ENCODE measurements at regions not wholly inside any gene's neighbourhood (a gene's known extent, or its start where the extent isn't known, plus 50 kb on each side); places are given as distances from the start of the nearest gene placed in this dataset.
A peak's percentile ranks its signal among the peaks of the same experiment; 100 is the strongest.
"Not testable (repeated sequence)": the region's sequence is repeated elsewhere in the genome, so short reads cannot be mapped to it uniquely, and the experiment has no call there.

DNA sequence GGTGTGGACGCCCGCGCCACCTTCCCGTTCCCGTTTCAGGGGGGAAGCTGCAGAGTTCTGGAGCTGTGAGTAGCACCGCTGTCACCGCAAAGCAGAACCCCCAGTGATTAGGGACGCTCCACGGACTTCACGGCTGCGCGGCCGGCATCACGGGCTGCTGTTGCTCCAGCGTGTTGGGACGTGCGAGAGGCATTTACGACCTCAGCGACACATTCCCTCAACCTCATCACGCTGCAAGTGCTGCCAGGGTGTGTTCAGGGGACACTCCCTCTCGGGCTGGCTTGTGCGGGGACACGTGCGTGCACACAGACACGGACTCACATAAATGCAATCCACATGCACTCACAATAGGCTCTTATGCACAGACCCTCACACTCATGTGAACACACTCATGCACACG lies 187.9 kb downstream of the NPIPB11 start:
- DNase-seq (ENCODE audit: low read depth): not testable (repeated sequence)

DNA sequence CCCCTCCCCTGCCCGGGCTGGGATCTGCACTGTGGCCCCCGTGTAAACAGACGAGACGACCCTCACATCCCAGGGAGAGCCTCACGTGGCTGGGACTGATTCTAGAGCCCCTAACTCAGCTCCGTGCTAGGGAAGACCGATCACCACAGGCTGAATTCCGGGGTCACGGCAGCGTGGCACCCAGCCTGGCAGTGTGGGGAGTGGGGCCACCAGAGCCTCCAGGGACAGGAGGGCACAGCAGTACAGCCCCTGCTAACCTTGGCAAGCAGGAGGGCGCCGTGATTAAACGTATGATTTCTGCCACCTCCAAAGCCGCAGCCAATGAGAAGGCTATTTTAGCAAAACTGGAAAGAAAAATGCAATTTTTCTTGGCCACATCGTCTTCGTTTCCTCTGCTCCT lies 188.3 kb downstream of the NPIPB11 start:
- DNase-seq (ENCODE audit: low read depth): not testable (repeated sequence)

- not testable (repeated sequence) for DNase-seq (ENCODE audit: low read depth)
Measured at GRCh38 chr16:29217752-29218126, 188.8 kb downstream of the NPIPB11 start.

- not testable (repeated sequence) for DNase-seq (ENCODE audit: low read depth)
Measured at GRCh38 chr16:29217104-29217751, 189.3 kb downstream of the NPIPB11 start.

GRCh38 chr16:29213770-29214169 lies 192.7 kb downstream of the NPIPB11 start:
- not testable (repeated sequence) for DNase-seq (ENCODE audit: low read depth)

DNA sequence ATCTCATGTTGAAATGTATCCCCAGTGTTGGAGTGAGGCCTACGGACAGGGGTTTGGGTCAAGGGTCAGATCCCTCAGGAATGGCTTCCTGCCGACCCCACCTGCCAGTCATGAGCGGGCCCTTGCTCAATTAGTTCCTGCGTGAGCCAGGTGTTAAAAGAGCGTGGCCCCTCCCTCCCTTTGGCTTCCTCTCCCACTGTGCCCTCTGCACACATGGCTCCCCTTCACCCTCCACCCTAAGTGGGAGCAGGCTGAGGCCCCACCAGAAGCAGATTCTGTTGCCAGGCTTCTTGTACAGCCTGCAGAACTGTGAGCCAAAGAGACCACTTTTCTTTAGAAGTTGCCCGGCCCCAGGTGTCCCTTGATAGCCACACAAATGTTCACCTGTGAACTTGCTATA lies 193.3 kb downstream of the NPIPB11 start:
- not testable (repeated sequence) for DNase-seq (ENCODE audit: low read depth)

DNA sequence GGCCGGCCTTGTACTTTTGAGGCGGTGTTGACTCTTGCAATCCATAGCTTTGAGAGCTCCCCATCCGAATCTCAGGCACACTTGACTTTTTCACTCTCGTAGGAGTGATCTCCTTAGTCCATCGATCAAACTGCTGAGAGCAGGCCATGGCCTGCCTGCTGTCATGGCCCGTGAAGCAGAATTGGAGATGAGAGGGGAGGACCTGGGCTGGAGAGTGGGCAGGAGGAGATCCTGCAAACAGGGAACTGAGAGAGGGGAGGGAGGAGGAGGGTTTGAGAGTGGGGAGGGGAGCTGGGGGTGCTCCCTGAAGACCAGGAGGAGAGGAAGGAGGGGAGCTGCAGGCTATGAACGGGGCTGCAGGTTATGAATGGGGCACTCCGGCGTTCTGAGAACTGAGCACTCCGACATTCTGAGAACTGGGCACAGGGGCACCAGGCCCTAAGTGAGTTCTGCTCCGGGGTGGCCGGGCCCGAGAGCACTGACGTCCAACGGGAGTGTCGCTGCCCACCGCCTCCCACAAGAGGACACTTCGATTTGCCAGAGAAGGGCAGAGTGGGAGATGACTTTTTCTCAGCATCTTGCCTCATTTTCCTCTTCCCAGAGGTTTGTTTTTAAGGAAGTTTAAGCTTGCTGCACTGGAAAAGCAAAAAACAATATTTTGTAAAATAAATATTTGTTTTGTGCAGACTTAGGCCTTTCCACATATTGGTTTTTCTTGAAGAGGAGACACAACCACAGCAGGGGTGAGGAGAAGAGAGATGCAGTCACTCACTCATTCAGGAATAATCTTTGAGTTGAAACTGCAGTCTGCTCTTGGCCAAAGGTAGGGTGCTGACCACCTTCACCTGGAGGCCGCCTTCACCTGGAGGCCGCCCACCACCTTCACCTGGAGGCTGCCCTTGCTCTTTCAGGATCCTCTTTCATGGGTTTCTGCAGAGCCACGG lies 194.2 kb downstream of the NPIPB11 start:
- DNase-seq (ENCODE audit: low read depth): not testable (repeated sequence)

- not testable (repeated sequence) for DNase-seq (ENCODE audit: low read depth)
Measured at GRCh38 chr16:29211456-29211855, 195.1 kb downstream of the NPIPB11 start.

DNA sequence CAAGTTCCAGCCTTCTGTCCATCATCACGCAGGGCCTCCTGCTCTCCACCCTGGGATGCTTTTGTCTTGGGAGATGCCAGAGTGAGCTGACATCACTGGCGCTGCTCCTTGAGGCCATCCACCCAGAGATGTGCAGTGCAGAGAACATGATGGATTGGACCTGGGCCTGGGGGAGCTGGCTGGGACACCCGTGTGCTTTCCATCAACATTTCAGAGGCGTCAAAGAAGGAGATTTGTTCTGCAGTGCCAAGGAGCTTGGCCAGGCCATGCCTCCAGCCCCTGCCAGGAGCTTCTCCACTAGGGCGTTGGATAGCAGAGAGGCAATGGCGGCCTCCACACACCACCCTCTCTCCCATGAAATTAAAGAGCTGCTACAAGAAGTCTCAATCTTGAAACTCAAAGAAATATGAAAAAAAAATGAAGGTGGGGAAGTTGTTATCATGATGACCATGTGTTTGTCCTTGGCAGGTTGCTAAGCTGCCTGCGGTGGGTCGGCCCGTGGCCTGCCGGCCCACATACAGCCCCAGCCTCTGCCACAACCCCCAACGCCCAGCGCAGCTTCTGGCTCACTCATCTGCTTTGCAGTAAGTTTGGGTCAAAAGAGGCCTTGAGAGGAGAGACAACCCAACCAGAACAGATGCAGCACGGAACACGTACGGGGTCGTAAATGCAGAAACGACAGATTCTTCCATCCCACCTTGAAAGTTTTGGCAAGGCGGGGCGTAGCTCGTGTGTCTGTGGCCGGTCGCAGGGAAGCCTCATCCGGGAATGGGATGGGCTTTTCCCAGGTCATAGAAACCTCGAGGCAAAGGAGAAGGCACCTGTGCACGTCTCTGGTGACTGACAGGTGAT lies 196.0 kb downstream of the NPIPB11 start:
- not testable (repeated sequence) for DNase-seq (ENCODE audit: low read depth)

DNA sequence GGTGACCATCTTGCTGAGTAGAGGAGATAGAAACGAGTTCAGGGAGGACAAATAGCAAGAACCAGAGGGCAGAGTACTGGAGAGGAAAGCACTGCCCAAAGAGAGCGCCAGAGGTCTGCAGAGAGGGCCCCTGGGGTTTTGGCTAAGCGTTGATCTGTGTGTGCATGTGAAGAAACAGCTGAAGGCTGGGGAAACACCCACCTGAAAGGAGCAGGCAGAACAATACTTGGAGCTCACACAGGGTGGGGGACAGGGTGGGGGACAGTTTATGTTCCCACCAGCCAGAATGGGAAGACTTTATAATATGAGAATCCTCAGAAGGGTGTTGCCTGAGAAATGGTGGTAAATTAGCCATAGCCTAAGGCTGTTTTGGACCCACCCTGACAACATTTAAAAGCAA lies 200.4 kb downstream of the NPIPB11 start:
- not testable (repeated sequence) for DNase-seq (ENCODE audit: low read depth)

DNA sequence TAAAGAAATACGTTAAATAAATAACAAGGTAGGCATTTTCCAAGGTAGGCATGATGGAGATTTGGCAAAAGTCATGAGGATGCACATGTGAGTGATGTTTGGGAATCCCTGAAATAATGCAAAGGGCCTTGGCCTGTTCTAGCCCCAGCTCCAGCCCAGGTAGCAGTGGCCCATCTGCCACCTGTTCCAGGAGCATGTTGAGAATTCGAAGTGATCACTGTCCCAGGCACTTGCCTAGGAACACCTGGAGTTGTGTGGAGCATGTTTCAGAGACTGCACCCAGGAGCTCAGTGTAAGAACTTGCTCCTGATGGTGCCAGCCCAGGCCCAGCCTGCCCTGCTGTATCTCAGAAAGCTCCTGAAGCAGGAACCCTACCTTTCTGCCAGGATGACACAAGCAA lies 201.4 kb downstream of the NPIPB11 start:
- DNase-seq (ENCODE audit: low read depth): not testable (repeated sequence)

- no peak for DNase-seq (ENCODE audit: low read depth)
Measured at GRCh38 chr16:29204806-29205135, 201.7 kb downstream of the NPIPB11 start.

DNA sequence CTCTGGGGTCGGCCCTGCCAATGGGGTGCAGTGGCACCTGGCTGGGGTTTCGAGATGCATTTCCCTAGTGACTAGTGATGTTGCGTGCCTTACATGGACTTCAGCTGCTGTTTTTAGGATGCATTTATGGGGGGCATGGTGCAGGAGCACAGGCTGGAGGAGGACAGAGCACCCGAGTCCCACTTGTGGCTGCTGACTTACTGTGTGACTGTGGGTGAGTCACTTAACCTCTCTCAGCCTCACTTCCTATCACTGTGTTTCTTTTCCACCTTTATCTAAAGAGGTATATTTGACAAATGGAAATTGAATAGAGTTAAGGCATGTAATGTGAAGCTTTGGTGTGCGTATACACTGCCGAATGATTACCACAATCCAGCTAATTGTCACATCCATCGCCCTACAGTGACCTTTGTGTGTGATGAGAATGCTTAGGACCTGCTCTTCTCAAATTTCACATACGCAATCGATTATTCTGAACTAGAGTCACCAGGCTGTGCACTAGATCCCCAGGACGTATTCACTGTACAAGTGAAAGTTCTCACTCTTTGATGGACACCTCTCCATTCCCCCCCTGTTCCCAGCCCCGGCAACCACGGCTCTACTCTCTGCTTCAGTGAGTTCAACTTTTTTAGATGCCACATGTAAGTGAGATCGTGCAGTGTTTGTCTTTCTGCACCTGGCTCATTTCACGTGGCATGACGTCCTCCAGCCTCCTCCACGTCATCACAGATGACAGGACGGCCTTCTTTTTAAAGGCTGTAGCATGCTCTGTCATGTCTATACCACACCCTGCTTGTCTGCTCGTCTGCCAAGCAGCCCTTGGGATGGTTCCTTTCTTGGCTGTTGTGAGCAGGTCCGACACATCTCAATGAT lies 202.3 kb downstream of the NPIPB11 start:
- not testable (repeated sequence) for DNase-seq (ENCODE audit: low read depth)

DNA sequence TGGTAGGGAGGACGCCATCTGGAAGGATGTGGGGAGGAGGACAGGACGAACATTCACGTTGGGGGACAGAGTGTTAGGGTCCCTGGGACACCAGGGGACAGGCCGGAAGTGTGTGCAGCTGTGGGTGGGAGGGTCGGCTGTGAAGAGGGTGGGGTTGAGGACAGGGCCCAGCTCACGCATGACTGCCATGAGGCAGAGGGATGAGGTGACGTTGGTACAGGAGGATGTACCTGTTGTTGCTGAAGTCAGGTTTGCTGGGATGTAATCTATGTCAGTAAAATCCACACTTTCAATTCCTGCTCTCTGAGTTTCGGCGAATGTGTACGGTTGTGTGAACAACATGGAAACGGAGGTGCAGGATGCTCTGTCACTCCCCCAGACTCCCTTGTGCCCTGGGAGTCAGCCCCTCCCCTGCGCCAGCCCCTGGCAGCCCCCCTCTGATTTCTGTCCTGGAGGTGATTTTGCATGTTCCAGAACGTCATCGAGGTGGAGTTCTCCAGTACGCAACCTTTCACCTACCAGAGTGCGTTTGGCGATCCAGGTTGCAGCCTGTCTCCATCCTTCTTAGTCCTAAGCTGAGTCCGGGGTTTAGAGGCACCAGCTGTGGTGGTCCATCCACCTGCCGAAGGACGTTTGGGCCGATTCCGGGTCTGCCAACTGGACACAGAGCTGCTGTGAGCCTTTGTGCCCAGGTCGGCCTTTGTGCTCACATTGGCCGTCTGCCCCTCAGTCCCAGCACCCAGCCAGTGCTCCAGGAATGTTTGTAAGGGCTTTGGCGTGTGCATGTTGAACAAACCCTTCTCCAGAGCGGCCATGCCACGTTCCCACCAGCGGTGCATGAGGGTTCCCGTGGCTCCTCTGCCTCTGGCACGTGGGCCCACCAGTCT lies 203.2 kb downstream of the NPIPB11 start:
- DNase-seq (ENCODE audit: low read depth): not testable (repeated sequence)

DNA sequence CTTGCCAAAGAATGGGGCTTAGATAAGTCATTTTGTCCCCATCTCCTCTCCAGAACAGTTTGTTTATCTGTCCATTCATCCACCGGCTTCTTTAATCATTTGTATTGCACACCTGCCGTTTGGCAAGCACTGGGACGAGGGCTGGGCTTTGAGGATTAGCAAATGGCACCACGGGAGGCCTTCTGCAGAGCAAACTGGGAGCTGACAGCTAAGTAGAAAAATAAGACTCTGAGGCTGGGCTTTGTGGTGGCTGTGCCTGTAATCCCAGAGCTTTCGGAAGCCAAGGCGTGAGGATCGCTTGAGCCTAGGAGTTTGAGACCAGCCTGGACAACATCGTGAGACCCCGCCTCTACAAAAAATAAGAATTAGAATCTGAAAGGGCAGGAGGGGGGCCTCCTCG lies 203.9 kb downstream of the NPIPB11 start:
- not testable (repeated sequence) for DNase-seq (ENCODE audit: low read depth)

- DNase-seq (ENCODE audit: low read depth): peak; percentile 52
Measured at GRCh38 chr16:29202025-29202632, 204.4 kb downstream of the NPIPB11 start.

DNA sequence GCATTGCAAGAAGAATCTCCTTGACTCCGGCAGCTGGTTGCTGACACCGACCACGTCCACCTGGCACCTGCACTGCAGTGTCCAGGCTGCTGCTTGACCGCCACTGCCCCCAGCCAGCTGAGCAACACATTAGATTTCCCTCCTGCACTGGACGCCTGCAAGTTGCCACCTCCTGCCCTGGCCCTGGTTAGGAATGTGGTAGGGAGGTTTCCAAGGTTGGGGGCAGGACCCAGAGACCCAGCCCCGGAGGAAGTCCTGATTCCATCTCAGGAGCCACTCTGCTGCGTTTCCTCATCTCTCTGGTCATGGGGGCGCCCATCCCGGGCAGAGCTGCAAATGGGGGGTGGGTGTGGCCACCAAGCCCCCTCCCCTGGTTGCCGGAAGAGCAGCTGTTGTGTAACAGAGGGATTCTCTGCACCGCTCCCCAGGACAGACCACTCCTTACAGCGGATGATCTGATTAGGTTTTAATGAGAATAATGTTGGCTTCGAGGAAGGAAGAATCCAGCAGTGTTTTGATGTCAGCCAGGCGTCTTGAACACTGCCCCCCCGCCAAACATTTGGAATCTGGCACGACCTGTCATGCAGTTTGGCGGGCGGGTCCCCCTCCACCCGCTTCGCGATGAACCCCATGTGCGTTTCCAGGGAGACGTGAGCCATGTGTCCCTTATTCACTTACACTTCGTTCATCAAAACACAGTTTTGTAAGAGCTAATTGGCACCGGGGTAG lies 205.1 kb downstream of the NPIPB11 start:
- peak; percentile 14 for DNase-seq (ENCODE audit: low read depth)

GRCh38 chr16:29200681-29201080 lies 205.8 kb downstream of the NPIPB11 start:
- DNase-seq (ENCODE audit: low read depth): not testable (repeated sequence)

GRCh38 chr16:29200135-29200601 lies 206.3 kb downstream of the NPIPB11 start:
- peak; percentile 93 for DNase-seq (ENCODE audit: low read depth)
